Keratinocyte (primary cell): ENCODE measurements at regions not wholly inside any gene's neighbourhood (a gene's known extent, or its start where the extent isn't known, plus 50 kb on each side); places are given as distances from the start of the nearest gene placed in this dataset.

Source experiments
- DNase-seq: peaks from one replicate; pipeline ENCODE4 v3.0.0-alpha.2; 2011; ENCODE audit warnings: low read depth, missing footprints, low spot score
- FAIRE-seq: peaks from 2 replicates; lab custom pipeline; 2011; peaks lifted over from hg19 to GRCh38; lab: Jason Lieb, UNC
- H2AFZ ChIP-seq: 2 replicates; pipeline ENCODE4 v1.6.0; 2012; ENCODE audit warnings: low read length, control low read depth, inconsistent platforms; ENCODE audit not compliant: control insufficient read depth
- H3K27ac ChIP-seq: 2 replicates; pipeline ENCODE4 v1.5.1; 2011; ENCODE audit warnings: low read length; ENCODE audit not compliant: control insufficient read depth, insufficient read depth
- H3K27me3 ChIP-seq: 3 replicates; pipeline ENCODE4 v1.6.0; 2011; ENCODE audit warnings: low read length; ENCODE audit not compliant: control insufficient read depth, insufficient read depth; ENCODE audit errors: extremely low read depth
- H3K36me3 ChIP-seq, 2 experiments: 2 replicates in 1 of 2; 3 replicates in 1 of 2; pipeline ENCODE4 v1.5.1; 2011; ENCODE audit warnings: low read length in 2 of 2, mild to moderate bottlenecking in 1 of 2; ENCODE audit not compliant: control insufficient read depth in 2 of 2, insufficient read depth in 2 of 2; ENCODE audit errors: extremely low read depth in 1 of 2
- H3K4me1 ChIP-seq: 3 replicates; pipeline ENCODE4 v1.5.1; 2011; ENCODE audit warnings: low read length; ENCODE audit not compliant: control insufficient read depth, insufficient read depth; ENCODE audit errors: extremely low read depth
- H3K4me2 ChIP-seq: 3 replicates; pipeline ENCODE4 v1.6.0; 2011; ENCODE audit warnings: low read depth, low read length; ENCODE audit not compliant: control insufficient read depth, insufficient read depth; ENCODE audit errors: extremely low read depth
- H3K4me3 ChIP-seq, 3 experiments: fragments of 200-600 bp in 1 of 3; sonication (generic) in 1 of 3; 2 replicates in 2 of 3; 3 replicates in 1 of 3; pipeline ENCODE4 v1.5.1; 2011 to 2016; ENCODE audit warnings: low read length in 3 of 3, mild to moderate bottlenecking in 3 of 3, control low read depth in 2 of 3, inconsistent platforms in 1 of 3, low read depth in 1 of 3, mixed read lengths in 1 of 3, mixed run types in 1 of 3, moderate library complexity in 1 of 3; ENCODE audit not compliant: control insufficient read depth in 2 of 3, insufficient read depth in 2 of 3; ENCODE audit errors: extremely low read depth in 1 of 3
- H3K79me2 ChIP-seq: 2 replicates; pipeline ENCODE4 v1.6.0; 2012; ENCODE audit warnings: low read length; ENCODE audit not compliant: control insufficient read depth, insufficient read depth
- H3K9ac ChIP-seq: 3 replicates; pipeline ENCODE4 v1.6.0; 2011; ENCODE audit warnings: low read length; ENCODE audit not compliant: control insufficient read depth, insufficient read depth; ENCODE audit errors: extremely low read depth
- H3K9me1 ChIP-seq: 3 replicates; pipeline ENCODE4 v1.6.0; 2011; ENCODE audit warnings: low read length; ENCODE audit not compliant: control insufficient read depth, insufficient read depth; ENCODE audit errors: extremely low read depth
- H3K9me3 ChIP-seq: 2 replicates; pipeline ENCODE4 v1.5.1; 2012; ENCODE audit warnings: low read depth, low read length; ENCODE audit not compliant: control insufficient read depth
- H4K20me1 ChIP-seq: 3 replicates; pipeline ENCODE4 v1.6.0; 2011; ENCODE audit warnings: low read length; ENCODE audit not compliant: control insufficient read depth, insufficient read depth; ENCODE audit errors: extremely low read depth
- CTCF ChIP-seq, 3 experiments: IDR thresholded peaks in 1 of 3; conservative IDR thresholded peaks in 1 of 3; optimal IDR thresholded peaks in 1 of 3; 2 replicates in 2 of 3; 3 replicates in 1 of 3; pipeline versions ENCODE3 to v1.5.1; 2011; ENCODE audit warnings: low read length in 3 of 3, mild to moderate bottlenecking in 3 of 3, moderate library complexity in 2 of 3, control low read depth in 1 of 3, inconsistent platforms in 1 of 3; ENCODE audit not compliant: insufficient read depth in 2 of 3; ENCODE audit errors: extremely low read depth in 1 of 3
- EZH2 ChIP-seq: IDR thresholded peaks from one replicate; pipeline ENCODE4 v1.6.1; 2012; ENCODE audit warnings: inconsistent platforms, mild to moderate bottlenecking, low read length, moderate library complexity
- dilution Hi-C: fragments of 300-500 bp; cut with MboI; formaldehyde crosslinking; loops from one replicate; pipeline ENCODE4 v1.7.0; 2020; ENCODE audit warnings: low sequenced_read_pairs; ENCODE audit not compliant: extremely low pct_ligation_motif_present

- Histone ChIP-seq H3K4me2 (no peak overlapping the region), H3K27ac (no peak overlapping the region), H3K9me3 (no peaks in the 10 kb centered on the region), H4K20me1 (no peaks in the 10 kb centered on the region), H3K79me2 (no peaks in the 10 kb centered on the region), H3K27me3 (no peaks in the 10 kb centered on the region), H3K9me1 (no peaks in the 10 kb centered on the region), H3K36me3 (no peaks in the 10 kb centered on the region), H3K4me1 (no peaks in the 10 kb centered on the region), H2AFZ (no peak overlapping the region), H3K4me3 (no peak overlapping the region), H3K9ac (no peak overlapping the region)
- DNase-seq (no peak), FAIRE-seq (no peak)
- dilution Hi-C loops, result no loop called here
- TF ChIP-seq CTCF (optimal IDR thresholded peaks at IDR 0.05 in 1 of 3, IDR thresholded peaks at IDR 0.05 in 1 of 3, conservative IDR thresholded peaks at IDR 0.05 in 1 of 3; ENCODE audit: extremely low read depth in 1 of 3, insufficient read depth in 2 of 3, low read length in 3 of 3) (no peak), EZH2 (no peak)
Measured at GRCh38 chr10:85464336-85464735, 902.3 kb downstream of the GRID1 start.

GRCh38 chr10:85477979-85478378 lies 888.6 kb downstream of the GRID1 start:
- DNase-seq (no peak), FAIRE-seq (no peak)
- Histone ChIP-seq H3K4me3 (no peak overlapping the region), H3K36me3 (no peaks in the 10 kb centered on the region), H2AFZ (no peak overlapping the region), H3K27ac (no peak overlapping the region), H3K9ac (no peak overlapping the region), H3K79me2 (no peaks in the 10 kb centered on the region), H3K9me3 (no peaks in the 10 kb centered on the region), H3K9me1 (no peaks in the 10 kb centered on the region), H3K4me2 (no peak overlapping the region), H4K20me1 (no peaks in the 10 kb centered on the region), H3K4me1 (no peaks in the 10 kb centered on the region), H3K27me3 (no peaks in the 10 kb centered on the region)
- no peak for TF ChIP-seq EZH2
- TF ChIP-seq CTCF (optimal IDR thresholded peaks at IDR 0.05 in 1 of 3, IDR thresholded peaks at IDR 0.05 in 1 of 3, conservative IDR thresholded peaks at IDR 0.05 in 1 of 3; ENCODE audit: extremely low read depth in 1 of 3, insufficient read depth in 2 of 3, low read length in 3 of 3), result no peak
- dilution Hi-C loops, result no loop called here
